ENCODE measurements at regions not wholly inside any gene's neighbourhood (a gene's known extent, or its start where the extent isn't known, plus 50 kb on each side); places are given as distances from the start of the nearest gene placed in this dataset.

- peaks cover 100% of the 10 kb centered on the region for H3K27me3 ChIP-seq
- no peaks in the 10 kb centered on the region for H3K36me3 Mint-ChIP-seq
Observed at GRCh38 chr22:22410677-22411076, 97.9 kb downstream of the ZNF280B start.

GRCh38 chr22:22414266-22414665 lies 94.3 kb downstream of the ZNF280B start:
- no peak for DNase-seq (ENCODE audit: low spot score)
- H2AFZ ChIP-seq (replicated peaks) = no peak overlapping the region
- Mint-ChIP-seq H3K27me3 (ENCODE audit: insufficient read depth, low read depth) (peaks cover 6% of the 10 kb centered on the region), H3K9me3 (peaks cover 14% of the 10 kb centered on the region), H3K27ac (no peak overlapping the region), H3K4me3 (no peak overlapping the region), H3K36me3 (no peaks in the 10 kb centered on the region), H3K4me1 (no peaks in the 10 kb centered on the region)
- H3K27ac ChIP-seq = no peak overlapping the region
- no peaks in the 10 kb centered on the region for H3K4me1 ChIP-seq
- H3K4me2 ChIP-seq = no peak overlapping the region
- H3K4me3 ChIP-seq = no peak overlapping the region
- H3K9ac ChIP-seq = no peak overlapping the region
- H3K79me2 ChIP-seq (ENCODE audit: low read depth) = no peaks in the 10 kb centered on the region
- no peak for TF ChIP-seq EZH2 (IDR thresholded peaks at IDR 0.05)
- no peak for TF ChIP-seq CTCF (IDR thresholded peaks at IDR 0.05)
- no peak for TF ChIP-seq EZH2phosphoT487 (IDR thresholded peaks at IDR 0.05)
- H3K27me3 ChIP-seq = peaks cover 100% of the 10 kb centered on the region
- H3K9me3 ChIP-seq (ENCODE audit: low read depth) = no peaks in the 10 kb centered on the region
- H3K36me3 ChIP-seq = no peaks in the 10 kb centered on the region
- H4K20me1 ChIP-seq (ENCODE audit: low read depth) = no peaks in the 10 kb centered on the region
- no peaks in the 10 kb centered on the region for H3F3A ChIP-seq (ENCODE audit: low read depth)

More at GRCh38 chr22:22410677-22411076, 97.9 kb downstream of the ZNF280B start:
- Mint-ChIP-seq H3K4me1 (no peaks in the 10 kb centered on the region), H3K27ac (no peak overlapping the region), H3K4me3 (no peak overlapping the region), H3K9me3 (peaks cover 12% of the 10 kb centered on the region), H3K27me3 (ENCODE audit: insufficient read depth, low read depth) (peaks cover 4% of the 10 kb centered on the region)
- H3K4me2 ChIP-seq = no peak overlapping the region
- no peaks in the 10 kb centered on the region for H3K36me3 ChIP-seq
- no peak overlapping the region for H3K27ac ChIP-seq
- no peak overlapping the region for H2AFZ ChIP-seq (replicated peaks)
- H3K4me3 ChIP-seq = no peak overlapping the region
- DNase-seq (ENCODE audit: low spot score) = no peak
- no peaks in the 10 kb centered on the region for H3K9me3 ChIP-seq (ENCODE audit: low read depth)
- H3K79me2 ChIP-seq (ENCODE audit: low read depth) = no peaks in the 10 kb centered on the region
- H3F3A ChIP-seq (ENCODE audit: low read depth) = no peaks in the 10 kb centered on the region
- TF ChIP-seq CTCF (IDR thresholded peaks at IDR 0.05) (no peak), EZH2 (IDR thresholded peaks at IDR 0.05) (no peak), EZH2phosphoT487 (IDR thresholded peaks at IDR 0.05) (no peak)
- H3K9ac ChIP-seq = no peak overlapping the region
- no peaks in the 10 kb centered on the region for H4K20me1 ChIP-seq (ENCODE audit: low read depth)
- H3K4me1 ChIP-seq = no peaks in the 10 kb centered on the region

GRCh38 chr22:22417495-22418162 lies 90.9 kb downstream of the ZNF280B start:
- no peaks in the 10 kb centered on the region for H3K36me3 Mint-ChIP-seq
- no peaks in the 10 kb centered on the region for H3K36me3 ChIP-seq
- H3K4me1 ChIP-seq = no peaks in the 10 kb centered on the region
- no peaks in the 10 kb centered on the region for H3F3A ChIP-seq (ENCODE audit: low read depth)
- no peak overlapping the region for H3K27ac ChIP-seq
- H3K27ac Mint-ChIP-seq = no peak overlapping the region
- H4K20me1 ChIP-seq (ENCODE audit: low read depth) = no peaks in the 10 kb centered on the region
- no peaks in the 10 kb centered on the region for H3K9me3 ChIP-seq (ENCODE audit: low read depth)
- no peak overlapping the region for H3K4me3 Mint-ChIP-seq
- H3K79me2 ChIP-seq (ENCODE audit: low read depth) = no peaks in the 10 kb centered on the region
- no peak overlapping the region for H3K9ac ChIP-seq
- peaks cover 6% of the 10 kb centered on the region for H3K27me3 Mint-ChIP-seq (ENCODE audit: insufficient read depth, low read depth)
- H3K27me3 ChIP-seq = peaks cover 100% of the 10 kb centered on the region
- peaks cover 8% of the 10 kb centered on the region for H3K9me3 Mint-ChIP-seq
- no peaks in the 10 kb centered on the region for H3K4me1 Mint-ChIP-seq
- no peak for DNase-seq (ENCODE audit: low spot score)
- H3K4me2 ChIP-seq = no peak overlapping the region
- no peak overlapping the region for H2AFZ ChIP-seq (replicated peaks)
- TF ChIP-seq CTCF (IDR thresholded peaks at IDR 0.05) (no peak), EZH2phosphoT487 (IDR thresholded peaks at IDR 0.05) (no peak), EZH2 (IDR thresholded peaks at IDR 0.05) (no peak)
- H3K4me3 ChIP-seq = no peak overlapping the region

All from neural progenitor cell (in vitro differentiated cells).